Transverse colon (tissue), 4 donors: ENCODE measurements at regions not wholly inside any gene's neighbourhood (a gene's known extent, or its start where the extent isn't known, plus 50 kb on each side); places are given as distances from the start of the nearest gene placed in this dataset.
"Not testable (repeated sequence)": the region's sequence is repeated elsewhere in the genome, so short reads cannot be mapped to it uniquely, and the experiment has no call there.

Experiments used
- DNase-seq: peaks from one replicate; pipeline ENCODE4 v3.0.0-alpha.2; 2019
- H3K27ac ChIP-seq, 4 donors: fragments of 200-600 bp; sonication (generic); 2 replicates each; pipeline ENCODE4 v1.5.1; 2016 to 2018; ENCODE audit warnings: inconsistent platforms in 4 of 4
- H3K27me3 ChIP-seq: fragments of 200-600 bp; sonication (generic); 2 replicates; pipeline ENCODE4 v1.5.1; 2017; ENCODE audit warnings: inconsistent platforms
- H3K36me3 ChIP-seq, 4 donors: fragments of 200-600 bp; sonication (generic); 2 replicates each; pipeline ENCODE4 v1.5.1; 2017 to 2019; ENCODE audit warnings: inconsistent platforms in 4 of 4
- H3K4me1 ChIP-seq, 4 donors: fragments of 200-600 bp; sonication (generic); 2 replicates each; pipeline ENCODE4 v1.5.1; 2017 to 2020; ENCODE audit warnings: inconsistent platforms in 4 of 4
- H3K4me3 ChIP-seq, 4 donors: fragments of 200-600 bp; sonication (generic); 1 replicate in 1 of 4; 2 replicates in 3 of 4; pipeline versions ENCODE4 v1.5.1 to v1.6.1; 2017 to 2019; ENCODE audit warnings: inconsistent platforms in 4 of 4
- H3K9me3 ChIP-seq, 2 donors: fragments of 200-600 bp; sonication (generic); 2 replicates each; pipeline ENCODE4 v1.5.1; 2017 to 2019; ENCODE audit warnings: inconsistent platforms in 2 of 2
- CTCF ChIP-seq, 5 experiments: fragments of 200-600 bp in 3 of 5; fragments of 450-650 bp in 2 of 5; sonication (generic) in 3 of 5; IDR thresholded peaks; 1 replicate in 2 of 5; 2 replicates in 3 of 5; pipeline ENCODE4 v1.5.1; 2016 to 2017; ENCODE audit warnings: antibody characterized with exemption in 5 of 5, inconsistent platforms in 3 of 5, mild to moderate bottlenecking in 2 of 5, moderate library complexity in 1 of 5
- EP300 ChIP-seq: sonication (generic); formaldehyde crosslinking; IDR thresholded peaks from one replicate; pipeline ENCODE4 v1.6.1; 2017; ENCODE audit warnings: antibody characterized with exemption, low read depth
- POLR2A ChIP-seq: fragments of 450-650 bp; IDR thresholded peaks from one replicate; pipeline ENCODE4 v1.6.1; 2016; ENCODE audit warnings: antibody characterized with exemption, mild to moderate bottlenecking, moderate library complexity
- POLR2AphosphoS5 ChIP-seq, 3 donors: sonication (generic); formaldehyde crosslinking; IDR thresholded peaks; one replicate each; pipeline ENCODE4 v1.6.1; 2016; ENCODE audit warnings: antibody characterized with exemption in 3 of 3
- WGBS, 2 donors: methylation state at CpG; one replicate each; pipeline ENCODE4 v1.1.5; 2018; ENCODE audit warnings: low coverage in 1 of 2; 5-methylcytosine and 5-hydroxymethylcytosine counted together
- in situ Hi-C, 4 donors: fragments of 200-750 bp; cut with MboI; loops; one replicate each; pipeline versions ENCODE4 v1.15.0 to v1.15.1; 2017; ENCODE audit warnings: low sequenced_read_pairs in 3 of 4, low pct_ligation_motif_present in 1 of 4, low pct_unique_long_range_greater_than_20kb in 1 of 4
- intact Hi-C: fragments of 100-400 bp; cut with DNase I; formaldehyde crosslinking; loops from one replicate; pipeline ENCODE4 v1.15.1; 2023; ENCODE audit warnings: low total_unique reads

- Histone ChIP-seq H3K9me3 (no peaks in the 10 kb centered on the region), H3K4me1 (no peaks in the 10 kb centered on the region), H3K27ac (no peak overlapping the region), H3K27me3 (no peaks in the 10 kb centered on the region), H3K36me3 (no peaks in the 10 kb centered on the region), H3K4me3 (no peak overlapping the region)
- intact Hi-C loops, result no loop called here
- 71 to 75% methylated on average over 3 of the region's 3 CpGs for WGBS, 2 donors
- DNase-seq, result no peak
- in situ Hi-C loops, result no loop called here
- no peak for TF ChIP-seq POLR2A
These were observed 906.7 kb downstream of the DNAJB9 start for GRCh38 chr7:109476409-109476808.

GRCh38 chr7:109479388-109479787, 909.7 kb downstream of the DNAJB9 start:
- no peaks in the 10 kb centered on the region for H3K4me1 ChIP-seq
- H3K4me3 ChIP-seq, result no peak overlapping the region
- intact Hi-C loops (no loop called here), in situ Hi-C loops (no loop called here)
- TF ChIP-seq CTCF (IDR thresholded peaks at IDR 0.05), result no peak
- no peak for TF ChIP-seq EP300
- TF ChIP-seq POLR2A, result no peak
- TF ChIP-seq POLR2AphosphoS5 (IDR thresholded peaks at IDR 0.05), result no peak
- DNase-seq, result no peak
- 29 to 48% methylated on average over 2 of the region's 2 CpGs for WGBS, 2 donors
- no peaks in the 10 kb centered on the region for H3K27me3 ChIP-seq
- H3K27ac ChIP-seq, result no peak overlapping the region
- no peaks in the 10 kb centered on the region for H3K9me3 ChIP-seq
- no peaks in the 10 kb centered on the region for H3K36me3 ChIP-seq

GRCh38 chr7:109490607-109491006, 920.9 kb downstream of the DNAJB9 start:
- intact Hi-C loops, H3K4me3 ChIP-seq, H3K9me3 ChIP-seq, H3K27ac ChIP-seq, H3K36me3 ChIP-seq, H3K4me1 ChIP-seq, DNase-seq, H3K27me3 ChIP-seq, in situ Hi-C loops: not testable (repeated sequence)
- 96 to 100% methylated on average over 1 of the region's 1 CpG for WGBS, 2 donors

- peaks cover 0 to 5% of the 10 kb centered on the region in 2 donors for H3K9me3 ChIP-seq
- WGBS, 2 donors, result 69 to 83% methylated on average over 2 to 5 of the region's 5 CpGs
- no peaks in the 10 kb centered on the region for H3K36me3 ChIP-seq
- no peak overlapping the region for H3K4me3 ChIP-seq
- TF ChIP-seq POLR2AphosphoS5 (IDR thresholded peaks at IDR 0.05), result no peak
- no peak for TF ChIP-seq EP300
- no peak for TF ChIP-seq CTCF (IDR thresholded peaks at IDR 0.05)
- no peak for TF ChIP-seq POLR2A
- H3K27me3 ChIP-seq, result no peaks in the 10 kb centered on the region
- no peaks in the 10 kb centered on the region for H3K4me1 ChIP-seq
- in situ Hi-C loops, result no loop called here
- intact Hi-C loops, result no loop called here
- no peak for DNase-seq
- H3K27ac ChIP-seq, result no peak overlapping the region
These were observed 927.4 kb downstream of the DNAJB9 start for GRCh38 chr7:109497053-109497452.

- in situ Hi-C loops, result no loop called here
- Histone ChIP-seq H3K27me3 (no peaks in the 10 kb centered on the region), H3K27ac (no peak overlapping the region), H3K36me3 (no peaks in the 10 kb centered on the region), H3K4me1 (no peaks in the 10 kb centered on the region), H3K4me3 (no peak overlapping the region), H3K9me3 (peaks cover 0 to 5% of the 10 kb centered on the region in 2 donors)
- WGBS, 2 donors, result 78 to 87% methylated on average over 2 of the region's 2 CpGs
- no peak for DNase-seq
- TF ChIP-seq POLR2A (no peak), EP300 (no peak), POLR2AphosphoS5 (IDR thresholded peaks at IDR 0.05) (no peak), CTCF (IDR thresholded peaks at IDR 0.05) (no peak)
- intact Hi-C loops, result no loop called here
These were observed 928.5 kb downstream of the DNAJB9 start for GRCh38 chr7:109498131-109498530.
